KBM-7 (cell line): ENCODE measurements at regions not wholly inside any gene's neighbourhood (a gene's known extent, or its start where the extent isn't known, plus 50 kb on each side); places are given as distances from the start of the nearest gene placed in this dataset.

ENCODE experiments used
- DNase-seq: peaks from one replicate; pipeline ENCODE4 v3.0.0-alpha.2; 2015
- in situ Hi-C: fragments of 300-500 bp; cut with MboI; formaldehyde crosslinking; loops from 2 replicates; pipeline ENCODE4 v1.14.3; 2020; ENCODE audit warnings: low sequenced_read_pairs, low pct_unique_long_range_greater_than_20kb, mixed read lengths

DNA sequence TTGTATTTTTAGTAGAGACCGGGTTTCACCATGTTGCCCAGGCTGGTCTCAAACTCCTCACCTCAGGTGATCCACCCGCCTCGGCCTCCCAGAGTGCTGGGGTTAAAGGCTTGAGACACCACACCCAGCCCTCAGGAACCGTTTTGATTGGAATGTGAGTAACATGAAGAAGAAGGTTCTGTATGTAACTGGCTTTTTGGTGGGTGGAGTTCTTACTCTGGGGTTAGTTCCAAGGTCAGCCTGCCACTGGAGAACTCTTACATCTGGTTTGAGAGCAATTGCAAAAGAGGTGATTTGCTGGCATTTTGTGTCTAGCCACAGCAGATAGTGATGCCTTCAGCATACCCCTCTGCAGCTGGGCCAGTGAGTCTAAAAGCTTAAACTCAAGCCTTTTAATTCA, 457.8 kb upstream of the VSTM2A start:
- in situ Hi-C loops: no loop called here
- no peak for DNase-seq

DNA sequence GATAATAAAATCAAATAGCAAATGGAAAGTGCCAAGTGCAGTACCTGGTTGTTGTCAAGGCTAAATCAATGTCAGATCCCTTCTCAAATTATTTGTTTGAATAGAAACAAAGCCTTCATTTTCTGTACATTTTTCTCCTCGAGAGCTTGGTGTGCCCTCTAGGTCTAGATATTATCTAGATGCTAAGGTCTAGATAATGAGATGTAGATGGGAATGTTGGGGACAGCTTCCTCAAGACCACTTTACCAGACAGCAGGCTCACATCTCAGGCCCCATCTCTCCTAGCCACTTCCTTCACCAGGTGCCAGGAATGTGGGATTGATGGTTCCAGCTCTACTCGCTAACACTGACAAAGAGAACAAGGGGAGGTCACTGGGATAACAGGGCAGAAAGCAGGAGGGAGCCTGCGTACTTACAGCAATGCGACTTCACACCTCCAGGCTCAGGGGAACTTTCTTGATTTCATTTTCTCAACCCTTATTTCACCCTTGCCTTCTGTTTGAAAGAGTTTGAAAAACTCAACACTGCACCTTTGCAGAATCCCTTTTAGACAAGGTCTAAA, 451.4 kb upstream of the VSTM2A start:
- in situ Hi-C loops: no loop called here
- no peak for DNase-seq

GRCh38 chr7:54091322-54091721, 450.9 kb upstream of the VSTM2A start:
- no peak for DNase-seq
- in situ Hi-C loops: no loop called here

DNA sequence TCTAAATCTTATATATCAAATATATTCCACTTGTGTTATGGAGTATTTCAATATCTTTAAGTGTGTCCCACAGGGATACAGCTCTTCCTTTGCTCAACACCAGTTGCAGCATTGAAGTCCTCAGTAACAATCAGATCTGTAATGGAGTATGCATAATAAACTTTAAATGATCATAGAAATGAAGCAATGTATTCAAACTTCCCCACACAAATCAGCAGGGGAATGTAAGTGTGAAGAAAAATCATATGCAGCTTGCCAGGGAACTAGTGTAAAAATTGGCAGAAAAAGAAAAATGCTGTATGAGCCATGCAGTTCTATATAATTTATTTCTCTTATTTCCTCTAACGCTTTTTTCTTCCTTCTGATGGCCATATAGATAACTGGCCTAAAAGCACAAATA, 444.3 kb upstream of the VSTM2A start:
- no peak for DNase-seq
- in situ Hi-C loops: no loop called here

GRCh38 chr7:54109501-54109900, 432.7 kb upstream of the VSTM2A start:
- no peak for DNase-seq
- in situ Hi-C loops: no loop called here

DNA sequence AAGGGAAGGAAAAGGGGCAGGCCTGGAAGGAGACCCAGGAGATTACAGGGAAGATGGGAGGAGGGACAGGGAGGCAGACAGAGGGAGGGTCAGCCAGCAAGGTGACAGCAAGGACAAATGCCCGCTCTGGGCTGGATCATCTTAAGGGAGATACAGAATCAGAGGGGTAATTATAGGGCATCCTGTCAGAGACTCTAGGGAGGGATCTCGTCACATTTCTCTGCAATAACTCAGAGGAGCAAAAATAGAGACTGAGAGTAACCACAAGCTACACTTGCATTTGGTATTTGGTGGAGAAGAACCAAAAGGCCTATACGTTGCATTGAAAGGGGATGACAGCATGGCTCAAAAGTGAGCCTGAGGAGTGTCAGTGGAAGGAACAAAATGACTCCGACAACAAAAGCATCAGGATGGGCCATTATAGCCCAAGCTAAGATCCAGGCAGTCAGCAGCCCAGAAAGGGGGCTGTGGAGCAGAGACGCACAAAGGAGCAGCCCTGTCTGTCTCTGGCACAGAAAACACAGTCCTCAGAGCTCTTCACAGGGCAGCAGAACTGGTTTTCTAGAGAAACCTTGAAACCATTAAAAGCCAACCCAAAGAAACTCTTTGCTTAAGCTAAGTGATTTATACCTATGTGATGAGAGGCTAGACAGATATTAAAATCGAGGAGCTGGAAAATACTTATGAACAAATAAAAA, 430.2 kb upstream of the VSTM2A start:
- DNase-seq: no peak
- in situ Hi-C loops: no loop called here

GRCh38 chr7:54112567-54112966, 429.6 kb upstream of the VSTM2A start:
- no peak for DNase-seq
- in situ Hi-C loops: no loop called here

DNA sequence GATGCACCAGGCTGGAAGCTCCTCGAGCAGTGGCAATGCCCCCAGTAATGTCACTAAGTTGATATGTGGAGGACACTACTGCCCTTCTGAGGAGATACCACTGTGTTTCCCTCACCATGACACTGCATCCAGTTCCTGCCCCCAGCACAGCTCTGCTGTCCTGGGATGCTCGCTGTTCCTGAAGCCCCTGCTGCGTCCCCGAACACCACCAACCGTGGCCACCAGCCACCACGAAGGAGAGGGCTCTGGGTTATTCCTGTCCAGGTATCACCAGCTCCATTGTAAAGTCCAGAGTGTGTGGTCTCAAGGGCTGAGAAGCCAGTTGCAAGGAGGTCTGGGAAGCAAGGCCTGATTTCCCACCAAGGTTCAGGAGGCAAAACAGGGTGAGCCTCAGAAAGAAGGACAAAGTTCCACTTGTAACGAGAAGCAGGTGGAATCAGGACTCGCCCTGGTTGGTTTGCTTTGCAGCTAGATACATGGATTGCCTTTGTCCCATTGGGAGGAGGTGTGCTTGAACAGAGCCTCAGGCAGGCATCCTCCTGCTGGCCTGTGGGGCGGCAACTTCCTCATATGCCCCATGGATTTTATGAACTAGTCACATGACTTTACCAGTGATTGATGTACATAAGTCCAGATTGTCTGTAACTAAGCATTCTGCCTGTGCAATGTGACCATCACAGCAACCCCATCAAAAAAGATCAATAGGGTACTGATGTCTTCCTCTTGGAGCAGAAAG, 427.0 kb upstream of the VSTM2A start:
- DNase-seq: no peak
- in situ Hi-C loops: no loop called here

DNA sequence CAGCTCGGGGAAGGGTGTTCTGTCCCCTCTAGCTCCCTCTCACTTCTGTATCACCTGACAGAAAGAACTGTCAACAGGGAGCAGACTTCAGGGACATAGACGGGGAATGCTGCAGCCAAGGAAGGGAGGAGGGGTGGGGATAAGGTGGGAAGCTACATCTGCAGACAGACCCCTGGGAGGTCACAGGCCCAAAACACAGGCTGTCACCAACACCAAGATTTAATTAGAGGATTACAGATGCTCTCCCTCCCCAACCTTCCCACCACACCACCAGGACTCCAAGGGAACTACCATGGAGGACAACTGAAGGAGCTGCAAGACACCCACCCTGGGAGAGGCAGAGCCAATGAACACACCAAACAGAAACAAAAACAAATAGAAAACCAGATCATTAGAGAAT, 425.2 kb upstream of the VSTM2A start:
- no peak for DNase-seq
- in situ Hi-C loops: no loop called here

GRCh38 chr7:54129035-54129434, 413.1 kb upstream of the VSTM2A start:
- in situ Hi-C loops: no loop called here
- no peak for DNase-seq

GRCh38 chr7:54141576-54141975, 400.6 kb upstream of the VSTM2A start:
- DNase-seq: no peak
- in situ Hi-C loops: no loop called here

- no peak for DNase-seq
- in situ Hi-C loops: no loop called here
Observed at GRCh38 chr7:54145716-54146115, 396.5 kb upstream of the VSTM2A start.

GRCh38 chr7:54153462-54153861, 388.7 kb upstream of the VSTM2A start:
- in situ Hi-C loops: no loop called here
- DNase-seq: no peak

- DNase-seq: no peak
- in situ Hi-C loops: no loop called here
Observed at GRCh38 chr7:54159088-54159487, 383.1 kb upstream of the VSTM2A start.

DNA sequence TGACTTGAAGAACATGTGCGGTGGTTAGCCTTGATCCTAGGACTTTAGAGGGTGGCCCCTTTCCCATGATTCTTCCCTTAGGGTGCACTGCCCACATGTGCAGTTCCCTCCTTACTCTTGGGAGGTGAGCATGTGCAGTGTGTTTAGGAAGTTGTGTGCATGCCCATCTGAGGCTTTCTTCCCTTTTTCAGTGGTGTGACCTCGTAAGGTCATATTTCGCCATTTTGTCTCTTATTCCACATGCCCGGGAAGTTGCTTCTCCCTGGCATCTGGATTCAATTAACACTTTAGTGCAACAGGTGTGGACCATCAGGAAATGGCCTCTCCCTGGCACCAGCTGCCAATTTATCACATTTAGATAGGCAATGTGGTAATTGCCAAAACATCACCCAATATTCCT, 380.6 kb upstream of the VSTM2A start:
- no peak for DNase-seq
- in situ Hi-C loops: no loop called here

- peak; percentile 43 for DNase-seq
- in situ Hi-C loops: no loop called here
Observed at GRCh38 chr7:54166419-54166818, 375.8 kb upstream of the VSTM2A start.

DNA sequence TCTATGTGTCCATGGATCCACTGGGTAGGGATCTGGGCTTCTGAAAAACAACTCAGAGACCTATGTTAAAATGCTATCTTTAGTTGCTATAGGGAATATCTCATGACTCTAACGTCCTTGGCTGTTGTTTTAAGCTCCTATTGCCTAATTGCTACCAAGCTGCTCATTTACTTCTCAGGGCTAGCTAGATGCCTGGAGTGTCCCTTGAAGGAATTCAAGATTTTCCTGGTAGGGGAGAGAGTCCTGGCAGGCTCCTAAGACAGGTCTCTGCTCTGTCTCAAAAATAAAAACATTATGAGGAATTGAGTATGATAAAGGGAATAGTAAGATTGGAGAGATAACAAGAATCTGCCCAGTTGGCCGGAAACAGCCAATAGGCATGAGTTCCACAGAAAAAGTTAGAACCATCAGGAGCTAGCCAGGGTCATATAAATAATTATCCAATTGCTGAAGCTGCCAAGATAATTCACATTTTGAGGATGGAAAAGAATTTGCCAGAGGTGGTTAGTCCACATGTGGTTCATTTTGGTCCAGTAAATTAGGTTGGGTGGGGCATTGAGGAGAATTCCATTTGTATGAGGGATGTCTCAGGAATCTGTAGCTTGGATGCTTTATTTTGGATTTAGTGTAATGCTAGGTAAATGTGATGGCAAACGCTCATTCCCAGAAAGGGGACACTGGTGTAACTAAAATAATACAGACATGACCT, 362.7 kb upstream of the VSTM2A start:
- in situ Hi-C loops: no loop called here
- no peak for DNase-seq

GRCh38 chr7:54180796-54181195, 361.4 kb upstream of the VSTM2A start:
- DNase-seq: no peak
- in situ Hi-C loops: no loop called here

DNA sequence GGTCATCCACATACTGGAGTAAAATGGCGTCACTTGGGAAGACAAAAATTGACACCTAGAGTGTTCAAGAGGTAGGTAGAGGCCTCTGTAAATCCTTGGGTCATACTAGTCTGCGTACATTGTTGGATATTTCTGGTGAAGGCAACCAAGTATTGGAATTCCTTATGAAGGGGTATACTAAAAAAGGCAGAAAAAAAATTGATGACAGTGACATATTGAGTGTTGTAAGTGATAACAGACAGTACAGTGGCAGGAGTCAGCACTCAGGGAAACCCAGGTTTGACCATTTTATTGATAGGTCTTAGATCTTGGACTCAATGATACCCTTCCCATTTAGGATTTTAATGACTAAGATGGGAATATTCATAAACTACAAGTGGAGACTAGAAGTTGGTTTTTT, 359.1 kb upstream of the VSTM2A start:
- DNase-seq: no peak
- in situ Hi-C loops: no loop called here

DNA sequence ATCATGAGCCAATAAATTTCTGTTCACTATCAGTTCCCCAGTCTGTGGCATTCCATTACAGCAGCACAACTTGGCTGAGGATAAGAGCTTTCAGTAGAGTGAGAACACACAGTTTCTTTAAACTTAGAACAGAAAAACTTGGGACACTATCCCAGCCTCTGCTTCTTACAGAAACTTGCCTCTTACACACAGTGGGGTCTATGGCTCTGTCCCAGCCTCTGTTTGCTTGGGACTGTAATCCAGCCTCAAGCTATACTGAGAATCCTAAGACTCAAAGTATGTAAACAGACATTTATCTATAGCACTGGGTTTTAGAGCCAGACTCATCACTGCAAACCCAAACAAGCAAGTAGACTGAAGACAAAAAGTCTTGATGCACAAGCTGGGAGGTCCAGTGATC, 355.8 kb upstream of the VSTM2A start:
- DNase-seq: no peak
- in situ Hi-C loops: no loop called here
